UCSD-AML1 (cell line): ENCODE measurements at regions not wholly inside any gene's neighbourhood (a gene's known extent, or its start where the extent isn't known, plus 50 kb on each side); places are given as distances from the start of the nearest gene placed in this dataset.
"Not testable (repeated sequence)": the region's sequence is repeated elsewhere in the genome, so short reads cannot be mapped to it uniquely, and the experiment has no call there.

ENCODE experiments used
- DNase-seq: peaks from one replicate; lab custom pipeline; 2025; ENCODE audit not compliant: unreplicated experiment; lab: John Stamatoyannopoulos, UW

- not testable (repeated sequence) for DNase-seq
Observed at GRCh38 chr12:131311279-131311722, 357.6 kb downstream of the ADGRD1 start.

GRCh38 chr12:131311764-131312163 lies 358.1 kb downstream of the ADGRD1 start:
- DNase-seq, result no peak

GRCh38 chr12:131312382-131312781 lies 358.7 kb downstream of the ADGRD1 start:
- not testable (repeated sequence) for DNase-seq

GRCh38 chr12:131312793-131313545 lies 359.3 kb downstream of the ADGRD1 start:
- DNase-seq, result no peak

- DNase-seq, result no peak
Observed at GRCh38 chr12:131313635-131314034, 359.9 kb downstream of the ADGRD1 start.

- no peak for DNase-seq
Observed at GRCh38 chr12:131314524-131315090, 360.9 kb downstream of the ADGRD1 start.

GRCh38 chr12:131315601-131316000 lies 361.9 kb downstream of the ADGRD1 start:
- DNase-seq, result no peak

GRCh38 chr12:131316388-131316787 lies 362.7 kb downstream of the ADGRD1 start:
- no peak for DNase-seq

GRCh38 chr12:131318045-131318685 lies 364.5 kb downstream of the ADGRD1 start:
- DNase-seq, result no peak

- no peak for DNase-seq
Observed at GRCh38 chr12:131321988-131322387, 368.3 kb downstream of the ADGRD1 start.

- DNase-seq, result not testable (repeated sequence)
Observed at GRCh38 chr12:131322460-131322859, 368.8 kb downstream of the ADGRD1 start.

- DNase-seq, result no peak
Observed at GRCh38 chr12:131323879-131324278, 370.2 kb downstream of the ADGRD1 start.

- peak; percentile 38 for DNase-seq
Observed at GRCh38 chr12:131327521-131328488, 374.1 kb downstream of the ADGRD1 start.

- not testable (repeated sequence) for DNase-seq
Observed at GRCh38 chr12:131328861-131329845, 375.4 kb downstream of the ADGRD1 start.

GRCh38 chr12:131330106-131330815 lies 376.6 kb downstream of the ADGRD1 start:
- no peak for DNase-seq

GRCh38 chr12:131331148-131331750 lies 377.5 kb downstream of the ADGRD1 start:
- DNase-seq, result no peak

GRCh38 chr12:131332224-131332623 lies 378.5 kb downstream of the ADGRD1 start:
- DNase-seq, result no peak

- no peak for DNase-seq
Observed at GRCh38 chr12:131333136-131333535, 377.8 kb upstream of the SFSWAP start.
